ENCODE measurements at regions not wholly inside any gene's neighbourhood (a gene's known extent, or its start where the extent isn't known, plus 50 kb on each side); places are given as distances from the start of the nearest gene placed in this dataset.

GRCh38 chr7:21357151-21358097 lies 70.5 kb upstream of the SP4 start:
- TF ChIP-seq, protein P1, sequence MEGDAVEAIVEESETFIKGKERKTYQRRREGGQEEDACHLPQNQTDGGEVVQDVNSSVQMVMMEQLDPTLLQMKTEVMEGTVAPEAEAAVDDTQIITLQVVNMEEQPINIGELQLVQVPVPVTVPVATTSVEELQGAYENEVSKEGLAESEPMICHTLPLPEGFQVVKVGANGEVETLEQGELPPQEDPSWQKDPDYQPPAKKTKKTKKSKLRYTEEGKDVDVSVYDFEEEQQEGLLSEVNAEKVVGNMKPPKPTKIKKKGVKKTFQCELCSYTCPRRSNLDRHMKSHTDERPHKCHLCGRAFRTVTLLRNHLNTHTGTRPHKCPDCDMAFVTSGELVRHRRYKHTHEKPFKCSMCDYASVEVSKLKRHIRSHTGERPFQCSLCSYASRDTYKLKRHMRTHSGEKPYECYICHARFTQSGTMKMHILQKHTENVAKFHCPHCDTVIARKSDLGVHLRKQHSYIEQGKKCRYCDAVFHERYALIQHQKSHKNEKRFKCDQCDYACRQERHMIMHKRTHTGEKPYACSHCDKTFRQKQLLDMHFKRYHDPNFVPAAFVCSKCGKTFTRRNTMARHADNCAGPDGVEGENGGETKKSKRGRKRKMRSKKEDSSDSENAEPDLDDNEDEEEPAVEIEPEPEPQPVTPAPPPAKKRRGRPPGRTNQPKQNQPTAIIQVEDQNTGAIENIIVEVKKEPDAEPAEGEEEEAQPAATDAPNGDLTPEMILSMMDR (conservative IDR thresholded peaks at IDR 0.05; ENCODE audit: low read length): no peak
- TF ChIP-seq EZH2phosphoT487 (IDR thresholded peaks at IDR 0.05; ENCODE audit: borderline replicate concordance): no peak
